BLaER1 treated with 17β-estradiol and CSF1 and Interleukin-3, amounts not matched to agents 10 nM and 100 nM (cell line): ENCODE measurements at regions not wholly inside any gene's neighbourhood (a gene's known extent, or its start where the extent isn't known, plus 50 kb on each side); places are given as distances from the start of the nearest gene placed in this dataset.

Experiments
- H3K27ac ChIP-seq, 11 experiments: shearing (Covaris generic); formaldehyde crosslinking; 2 replicates each; pipeline ENCODE4 v1.8.1; 2022
- H3K27me3 ChIP-seq, 11 experiments: shearing (Covaris generic); formaldehyde crosslinking; 2 replicates each; pipeline ENCODE4 v1.8.1; 2022
- H3K36me3 ChIP-seq, 11 experiments: shearing (Covaris generic); formaldehyde crosslinking; 2 replicates each; pipeline ENCODE4 v1.8.1; 2022
- H3K4me1 ChIP-seq, 10 experiments: shearing (Covaris generic); formaldehyde crosslinking; 2 replicates each; pipeline ENCODE4 v1.8.1; 2022
- H3K4me2 ChIP-seq, 11 experiments: shearing (Covaris generic); formaldehyde crosslinking; 2 replicates each; pipeline ENCODE4 v1.8.1; 2022
- H3K4me3 ChIP-seq, 10 experiments: shearing (Covaris generic); formaldehyde crosslinking; 2 replicates each; pipeline ENCODE4 v1.8.1; 2022
- H3K9ac ChIP-seq, 11 experiments: shearing (Covaris generic); formaldehyde crosslinking; 2 replicates each; pipeline ENCODE4 v1.8.1; 2022
- H3K9me3 ChIP-seq, 11 experiments: shearing (Covaris generic); formaldehyde crosslinking; replicated peaks in 1 of 11; 2 replicates each; pipeline ENCODE4 v1.8.1; 2022
- H4K20me1 ChIP-seq, 11 experiments: shearing (Covaris generic); formaldehyde crosslinking; 2 replicates each; pipeline ENCODE4 v1.8.1; 2022
- Cebpa-rat ChIP-seq, 11 experiments: shearing (Covaris generic); IDR thresholded peaks; 2 replicates each; pipeline ENCODE4 v1.8.1; 2022

DNA sequence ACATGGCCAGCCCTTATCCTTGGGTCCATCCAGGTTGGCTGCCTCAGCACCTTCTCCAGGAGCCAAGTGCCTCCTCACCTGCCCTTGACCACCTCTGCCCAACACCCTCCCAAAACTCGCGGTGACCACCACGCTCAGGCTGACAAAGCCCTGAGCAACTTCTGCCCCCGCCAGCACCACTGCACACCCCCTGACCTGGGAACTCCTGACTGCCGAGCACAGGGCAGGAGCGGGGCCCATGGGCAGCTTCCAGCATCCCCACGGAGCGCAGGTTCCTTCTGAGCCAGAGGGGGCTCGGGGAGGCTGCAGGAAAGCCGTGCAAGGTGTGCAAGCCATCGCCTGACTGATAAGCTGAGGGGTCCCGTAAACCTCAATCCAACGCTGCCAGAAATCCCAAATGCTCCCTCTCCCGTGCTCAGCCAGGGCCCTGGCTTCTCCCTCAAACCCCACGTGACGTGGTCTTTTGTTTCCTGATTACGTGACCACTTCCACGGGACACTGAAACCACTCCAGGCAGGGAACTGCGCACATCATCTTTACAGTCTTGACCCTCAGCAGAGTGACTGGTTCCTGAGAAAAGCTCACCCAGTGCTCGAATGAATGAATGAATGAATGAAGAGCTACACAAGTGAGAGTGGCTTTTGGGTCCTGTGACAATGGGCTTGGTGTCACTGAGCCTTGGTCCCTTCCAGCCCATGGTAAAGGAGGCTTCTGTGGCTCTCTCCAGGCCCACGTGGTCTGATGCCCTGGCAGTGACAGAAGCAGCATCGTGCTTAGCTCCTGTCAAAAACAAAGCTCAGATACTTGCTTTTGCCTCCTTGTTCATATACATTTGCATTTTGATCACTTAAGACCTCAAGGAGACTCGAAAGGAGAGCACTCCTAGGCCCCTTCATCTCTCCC lies 249.8 kb upstream of the PPP2R2D start:
- Histone ChIP-seq H3K27ac (no peak overlapping the region), H3K4me2 (peak overlapping the region in 10 of 11 experiments; percentile 36 to 78 (median 62); a peak in 15 of 22 replicates), H3K9ac (no peak overlapping the region), H3K4me1 (peaks cover 10 to 28% (median 17%) of the 10 kb centered on the region in 10 experiments; a peak in 19 of 20 replicates), H3K36me3 (no peaks in the 10 kb centered on the region), H3K27me3 (peaks cover 4 to 25% (median 16%) of the 10 kb centered on the region in 11 experiments; a peak in 18 of 22 replicates), H3K9me3 (no peaks in the 10 kb centered on the region), H4K20me1 (peaks cover 0 to 6% (median 0%) of the 10 kb centered on the region in 11 experiments; a peak in 2 of 22 replicates), H3K4me3 (no peak overlapping the region)
- no peak for TF ChIP-seq Cebpa-rat (IDR thresholded peaks at IDR 0.05)

DNA sequence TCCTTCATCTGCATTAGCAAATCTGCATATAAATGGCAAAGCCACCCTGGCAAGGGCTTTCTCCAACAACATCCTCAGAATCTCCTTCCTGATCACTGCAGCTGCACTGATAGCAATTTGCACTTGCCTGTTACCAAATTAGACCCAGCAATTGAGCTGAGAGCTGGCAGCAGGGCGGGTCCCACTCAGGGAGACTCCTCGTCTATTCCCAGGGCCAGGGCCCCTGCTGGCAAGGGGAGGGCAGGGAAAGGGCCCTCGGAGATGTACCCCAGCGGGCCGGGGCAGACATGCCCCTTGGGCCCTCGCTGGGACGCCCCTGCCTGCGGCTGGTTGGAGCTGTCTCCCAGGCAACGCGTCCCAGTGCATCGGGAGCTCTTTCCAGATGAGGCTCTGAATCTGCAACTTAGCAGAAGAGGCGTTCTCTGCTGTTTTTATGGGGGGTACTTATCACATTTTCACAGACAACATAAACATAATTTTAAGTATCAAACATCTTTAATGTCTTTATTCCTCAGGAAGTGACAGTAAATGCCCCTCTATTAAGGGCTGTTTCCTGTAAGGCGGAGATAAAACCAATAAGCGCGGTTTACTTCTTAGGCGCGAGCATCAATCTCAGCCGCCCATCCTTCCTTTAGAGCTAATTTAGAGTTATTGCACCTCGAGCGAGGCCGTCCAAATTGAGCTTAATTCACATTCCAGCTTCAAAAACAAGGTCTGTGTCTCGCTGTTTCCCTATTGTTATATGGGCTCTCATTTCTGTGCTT lies 249.0 kb upstream of the PPP2R2D start:
- H3K4me1 ChIP-seq = peaks cover 10 to 28% (median 17%) of the 10 kb centered on the region in 10 experiments; a peak in 19 of 20 replicates
- no peak for TF ChIP-seq Cebpa-rat (IDR thresholded peaks at IDR 0.05)
- H3K4me3 ChIP-seq = no peak overlapping the region
- H3K9ac ChIP-seq = no peak overlapping the region
- peaks cover 4 to 25% (median 16%) of the 10 kb centered on the region in 11 experiments; a peak in 18 of 22 replicates for H3K27me3 ChIP-seq
- no peaks in the 10 kb centered on the region for H3K36me3 ChIP-seq
- no peak overlapping the region for H3K27ac ChIP-seq
- H4K20me1 ChIP-seq = peaks cover 0 to 6% (median 0%) of the 10 kb centered on the region in 11 experiments; a peak in 2 of 22 replicates
- no peaks in the 10 kb centered on the region for H3K9me3 ChIP-seq
- H3K4me2 ChIP-seq = peak overlapping the region; percentile 36 to 78 (median 64)

DNA sequence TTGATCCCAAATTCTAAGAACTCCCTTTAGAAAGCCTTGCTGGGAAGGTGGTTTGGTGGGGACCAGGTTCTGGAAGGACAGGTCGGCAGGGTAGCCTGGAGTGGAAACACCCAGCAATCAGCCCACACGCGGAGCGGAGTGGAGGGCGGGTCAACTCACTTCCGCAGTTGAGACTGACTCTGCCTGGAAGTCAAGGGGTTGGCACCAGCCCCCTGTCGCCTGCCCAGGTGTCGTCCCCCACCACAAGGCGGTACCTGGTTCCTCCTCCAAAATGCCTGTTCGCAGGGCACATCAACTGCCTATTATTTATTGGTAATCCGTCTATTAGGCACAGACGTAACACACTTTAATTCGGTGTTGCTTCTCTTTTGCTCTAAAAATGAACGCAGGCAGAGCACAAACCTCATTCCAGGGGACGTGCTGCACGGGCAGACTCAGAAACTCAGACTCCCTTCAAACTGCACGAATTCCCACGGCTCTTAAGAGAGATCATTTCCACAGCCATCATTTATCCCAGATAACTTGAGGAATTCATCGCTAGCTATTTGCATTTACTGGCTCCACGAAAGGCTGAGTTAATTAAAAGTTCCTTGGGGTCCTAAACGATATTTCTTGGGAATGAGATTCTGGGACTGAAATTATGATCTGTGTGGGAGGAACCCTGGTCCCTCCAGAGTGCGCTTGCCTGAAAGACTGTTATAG lies 248.2 kb upstream of the PPP2R2D start:
- Histone ChIP-seq H3K27me3 (peaks cover 4 to 25% (median 16%) of the 10 kb centered on the region in 11 experiments; a peak in 18 of 22 replicates), H3K4me2 (peak overlapping the region; percentile 36 to 78 (median 64)), H3K4me1 (peaks cover 10 to 28% (median 17%) of the 10 kb centered on the region in 10 experiments; a peak in 19 of 20 replicates), H4K20me1 (peaks cover 0 to 6% (median 0%) of the 10 kb centered on the region in 11 experiments; a peak in 2 of 22 replicates), H3K27ac (no peak overlapping the region), H3K36me3 (no peaks in the 10 kb centered on the region), H3K9me3 (no peaks in the 10 kb centered on the region), H3K4me3 (no peak overlapping the region), H3K9ac (no peak overlapping the region)
- no peak for TF ChIP-seq Cebpa-rat (IDR thresholded peaks at IDR 0.05)

DNA sequence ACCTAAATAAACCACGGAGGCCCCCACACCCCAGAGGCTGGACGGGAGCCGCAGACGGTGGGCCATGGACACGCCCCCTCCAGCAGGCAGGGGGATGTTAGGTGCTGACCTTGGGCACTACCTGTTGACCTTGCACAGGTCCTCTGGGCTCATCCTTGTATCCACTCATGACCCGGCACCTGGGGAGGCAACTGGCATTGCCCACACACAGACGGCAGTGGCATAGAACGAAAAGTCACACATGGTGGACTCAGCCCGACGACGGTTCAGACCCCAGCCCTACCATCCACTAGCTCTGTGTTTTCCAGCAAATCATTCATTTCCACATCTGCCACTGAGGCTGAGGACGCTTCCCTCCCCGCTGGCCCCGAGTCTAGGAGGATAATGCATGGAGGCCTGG lies 247.7 kb upstream of the PPP2R2D start:
- Histone ChIP-seq H3K9me3 (no peaks in the 10 kb centered on the region), H3K27ac (no peak overlapping the region), H3K27me3 (peaks cover 4 to 25% (median 16%) of the 10 kb centered on the region in 11 experiments; a peak in 18 of 22 replicates), H3K4me1 (peaks cover 10 to 28% (median 17%) of the 10 kb centered on the region in 10 experiments; a peak in 19 of 20 replicates), H3K4me3 (no peak overlapping the region), H4K20me1 (peaks cover 0 to 6% (median 0%) of the 10 kb centered on the region in 11 experiments; a peak in 2 of 22 replicates), H3K36me3 (no peaks in the 10 kb centered on the region), H3K9ac (no peak overlapping the region), H3K4me2 (peak overlapping the region in 4 of 11 experiments; percentile 19 to 71 (median 52); a peak in 3 of 22 replicates)
- no peak for TF ChIP-seq Cebpa-rat (IDR thresholded peaks at IDR 0.05)

DNA sequence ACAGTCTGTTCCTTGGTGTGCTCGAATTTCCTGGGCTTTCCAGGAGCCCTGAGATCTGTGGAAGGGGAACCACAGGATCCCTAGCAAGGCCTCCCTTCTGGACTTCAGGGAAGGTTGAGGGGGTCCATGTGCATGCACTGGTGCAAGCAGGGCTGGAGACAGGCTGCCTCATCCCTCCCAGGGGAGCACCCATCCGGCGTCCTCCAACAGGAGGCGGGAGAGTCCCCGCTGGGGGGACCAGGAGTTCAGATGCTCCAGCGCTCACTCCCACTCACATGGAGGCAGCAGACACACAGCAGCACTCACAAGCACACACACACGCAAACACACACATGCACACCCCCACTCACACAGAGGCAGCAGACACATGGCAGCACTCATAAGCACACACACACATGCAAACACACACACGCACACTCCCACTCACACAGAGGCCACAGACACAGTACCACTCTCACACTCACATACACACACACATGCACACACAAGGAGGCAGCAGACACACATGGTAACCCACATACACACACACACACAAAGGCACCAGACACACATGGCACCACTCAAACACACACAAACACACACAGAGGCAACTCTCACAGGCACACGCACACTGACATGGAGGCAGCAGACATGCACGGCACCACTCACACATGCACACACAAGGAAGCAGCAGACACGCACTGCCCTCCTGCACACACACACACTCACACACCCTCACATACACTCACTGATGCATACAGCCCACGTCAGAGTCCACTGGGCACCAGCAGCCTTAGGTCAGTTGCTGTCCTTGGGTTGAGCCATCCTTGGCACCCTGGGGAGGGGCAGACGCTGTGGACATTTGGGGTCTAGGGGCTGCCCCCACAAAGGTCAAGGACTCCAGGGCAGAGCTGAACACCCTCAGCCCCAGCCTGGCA lies 247.0 kb upstream of the PPP2R2D start:
- Histone ChIP-seq H3K4me3 (no peak overlapping the region), H3K4me1 (peaks cover 10 to 27% (median 17%) of the 10 kb centered on the region in 10 experiments; a peak in 19 of 20 replicates), H3K9ac (no peak overlapping the region), H3K36me3 (no peaks in the 10 kb centered on the region), H4K20me1 (peaks cover 0 to 6% (median 0%) of the 10 kb centered on the region in 11 experiments; a peak in 2 of 22 replicates), H3K4me2 (0 out of 22 replicates have a peak overlapping the region, but pooled peaks of 1 of the 11 experiments have one; percentile 19), H3K27ac (no peak overlapping the region), H3K27me3 (peaks cover 4 to 25% (median 16%) of the 10 kb centered on the region in 11 experiments; a peak in 18 of 22 replicates), H3K9me3 (no peaks in the 10 kb centered on the region)
- TF ChIP-seq Cebpa-rat (IDR thresholded peaks at IDR 0.05) = no peak

DNA sequence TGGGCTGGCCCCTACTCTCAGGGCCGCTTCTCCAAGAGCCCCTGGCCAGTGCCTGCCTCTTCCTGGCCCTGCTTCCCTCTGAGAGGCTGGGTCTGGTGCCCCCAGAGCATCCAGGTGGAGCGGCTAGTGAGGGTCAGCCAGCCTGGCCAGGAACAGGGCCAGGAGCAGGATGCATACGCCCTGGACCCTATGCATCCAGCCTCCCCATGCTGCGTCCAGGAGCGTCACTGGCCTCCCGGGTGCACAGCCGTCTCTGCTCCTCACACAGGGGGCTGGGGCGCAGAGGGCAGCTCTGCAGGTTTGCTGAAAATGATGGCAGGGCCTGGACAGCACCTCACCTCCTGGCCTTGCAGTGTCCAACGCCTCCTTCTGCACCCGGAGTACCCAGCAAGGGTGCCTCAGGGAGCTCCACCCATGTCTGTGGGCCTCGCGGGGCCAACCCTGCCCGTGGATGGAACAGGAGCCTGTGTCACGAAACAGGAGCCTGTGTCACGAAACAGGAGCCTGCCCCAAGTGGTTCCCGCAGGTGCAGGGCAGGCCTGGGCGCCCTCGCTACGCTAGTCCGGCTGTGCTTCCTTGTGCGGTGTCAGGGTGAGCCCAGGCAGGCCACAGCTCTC lies 246.2 kb upstream of the PPP2R2D start:
- no peak overlapping the region for H3K4me3 ChIP-seq
- H3K27ac ChIP-seq = no peak overlapping the region
- H3K27me3 ChIP-seq = peaks cover 4 to 25% (median 16%) of the 10 kb centered on the region in 11 experiments; a peak in 18 of 22 replicates
- H4K20me1 ChIP-seq = peaks cover 0 to 6% (median 0%) of the 10 kb centered on the region in 11 experiments; a peak in 2 of 22 replicates
- H3K4me2 ChIP-seq = no peak overlapping the region; a peak in 2 of 22 replicates
- TF ChIP-seq Cebpa-rat (IDR thresholded peaks at IDR 0.05) = no peak
- no peak overlapping the region for H3K9ac ChIP-seq
- H3K36me3 ChIP-seq = no peaks in the 10 kb centered on the region
- H3K9me3 ChIP-seq = no peaks in the 10 kb centered on the region
- H3K4me1 ChIP-seq = peaks cover 10 to 30% (median 19%) of the 10 kb centered on the region in 10 experiments; a peak in 19 of 20 replicates
